GM12878 (cell line): ENCODE measurements at regions not wholly inside any gene's neighbourhood (a gene's known extent, or its start where the extent isn't known, plus 50 kb on each side); places are given as distances from the start of the nearest gene placed in this dataset.

ENCODE experiments used
- ATAC-seq: fragments of 200-7000 bp; cut with Tn5 transposase; 3 replicates; pipeline ENCODE4 v1.9.1; 2020; ENCODE audit warnings: mild to moderate bottlenecking, moderate library complexity
- BruUV-seq: library from RNA; stranded (reverse); fragments of 400-500 nt; replicated peaks from 2 replicates; lab custom pipeline; 2021; lab: Mats Ljungman, UMichigan
- CTCF ChIA-PET: fragments of 300-600 bp; sonication (Branson Sonifier 250); formaldehyde crosslinking; extraction: SDS; loops from one replicate; lab custom pipeline; 2021; ENCODE audit warnings: inconsistent platforms; lab: Yijun Ruan, JAX
- POLR2A ChIA-PET: fragments of 350-600 bp; formaldehyde crosslinking; extraction: SDS; loops from one replicate; lab custom pipeline; 2021; ENCODE audit warnings: inconsistent platforms; lab: Charles Lee
- RAD21 ChIA-PET: fragments of 300-600 bp; sonication (Branson Sonifier 250); formaldehyde crosslinking; loops from one replicate; lab custom pipeline; 2023; ENCODE audit warnings: antibody characterized with exemption; ENCODE audit not compliant: unreplicated experiment; lab: Charles Lee
- SMC1A ChIA-PET: fragments of 300-600 bp; sonication (Branson Sonifier 250); formaldehyde crosslinking; loops from one replicate; lab custom pipeline; 2023; ENCODE audit not compliant: unreplicated experiment, uncharacterized antibody; lab: Charles Lee
- DNase-seq: peaks from one replicate; pipeline ENCODE4 v3.0.0-alpha.2; 2011; ENCODE audit warnings: low read depth, low spot score
- FAIRE-seq: peaks from 3 replicates; lab custom pipeline; 2011; peaks lifted over from hg19 to GRCh38; lab: Jason Lieb, UNC
- H2AFZ ChIP-seq: 2 replicates; pipeline ENCODE4 v1.6.0; 2011; ENCODE audit warnings: low read depth, low read length, control low read depth; ENCODE audit not compliant: control insufficient read depth
- H3K27ac ChIP-seq: 2 replicates; pipeline ENCODE4 v1.5.1; 2011; ENCODE audit warnings: control low read depth; ENCODE audit not compliant: control insufficient read depth, insufficient read depth
- H3K27me3 ChIP-seq, 2 experiments: replicated peaks in 1 of 2; 2 replicates each; pipeline versions ENCODE4 v1.6.0 to v1.6.1; 2011; ENCODE audit warnings: low read length in 1 of 2; ENCODE audit not compliant: control insufficient read depth in 2 of 2, insufficient read depth in 2 of 2
- H3K36me3 ChIP-seq, 2 experiments: 2 replicates each; pipeline ENCODE4 v1.5.1; 2011; ENCODE audit warnings: low read length in 1 of 2; ENCODE audit not compliant: control insufficient read depth in 2 of 2, insufficient read depth in 2 of 2
- H3K4me1 ChIP-seq: 2 replicates; pipeline ENCODE4 v1.6.1; 2011; ENCODE audit warnings: mild to moderate bottlenecking, low read length, moderate library complexity, mixed read lengths; ENCODE audit not compliant: control insufficient read depth, insufficient read depth
- H3K4me2 ChIP-seq: 2 replicates; pipeline ENCODE4 v1.6.0; 2011; ENCODE audit warnings: control low read depth; ENCODE audit not compliant: control insufficient read depth, insufficient read depth
- H3K4me3 ChIP-seq: fragments of 200-600 bp; sonication (generic); 2 replicates; pipeline ENCODE4 v1.5.1; 2016
- H3K79me2 ChIP-seq: 2 replicates; pipeline ENCODE4 v1.6.0; 2011; ENCODE audit warnings: low read length; ENCODE audit not compliant: control insufficient read depth, insufficient read depth
- H3K9ac ChIP-seq: 2 replicates; pipeline ENCODE4 v1.8.0; 2011; ENCODE audit warnings: low read length, control low read depth, mixed read lengths; ENCODE audit not compliant: control insufficient read depth, insufficient read depth
- H3K9me3 ChIP-seq: replicated peaks from 3 replicates; pipeline ENCODE4 v1.5.1; 2011; ENCODE audit warnings: mild to moderate bottlenecking, low read length; ENCODE audit not compliant: control insufficient read depth, insufficient read depth
- H4K20me1 ChIP-seq: 2 replicates; pipeline ENCODE4 v1.6.0; 2011; ENCODE audit not compliant: control insufficient read depth, insufficient read depth
- CEBPZ ChIP-seq: fragments of 150-350 bp; IDR thresholded peaks from 2 replicates; pipeline ENCODE4 v1.6.1; 2016; ENCODE audit warnings: low read depth, low read length
- MTA3 ChIP-seq: IDR thresholded peaks from 2 replicates; pipeline ENCODE4 v1.6.1; 2012; ENCODE audit warnings: low read length, inconsistent platforms, borderline replicate concordance
- WGBS: methylation state at CpG from one replicate; pipeline ENCODE4 v1.1.6; 2016; ENCODE audit warnings: low lambda C conversion rate; ENCODE audit not compliant: insufficient replicate concordance, insufficient coverage; ENCODE audit errors: missing lambda C conversion rate; 5-methylcytosine and 5-hydroxymethylcytosine counted together
- in situ Hi-C: fragments of 300-500 bp; cut with MboI; formaldehyde crosslinking; loops from 9 replicates; pipeline ENCODE4 v1.14.3; 2018; ENCODE audit warnings: mixed read lengths
- intact Hi-C: fragments of 100-400 bp; cut with micrococcal nuclease; formaldehyde crosslinking; loops from one replicate; pipeline ENCODE4 v1.14.2; 2022; ENCODE audit not compliant: unreplicated experiment
- TF ChIP-seq, protein P1 (sequence below): fragments of 450-650 bp; IDR thresholded peaks from 2 replicates; pipeline ENCODE4 v1.6.1; 2018; ENCODE audit warnings: borderline replicate concordance, mild to moderate bottlenecking; ENCODE audit not compliant: partially characterized antibody

- TF ChIP-seq, protein P1, sequence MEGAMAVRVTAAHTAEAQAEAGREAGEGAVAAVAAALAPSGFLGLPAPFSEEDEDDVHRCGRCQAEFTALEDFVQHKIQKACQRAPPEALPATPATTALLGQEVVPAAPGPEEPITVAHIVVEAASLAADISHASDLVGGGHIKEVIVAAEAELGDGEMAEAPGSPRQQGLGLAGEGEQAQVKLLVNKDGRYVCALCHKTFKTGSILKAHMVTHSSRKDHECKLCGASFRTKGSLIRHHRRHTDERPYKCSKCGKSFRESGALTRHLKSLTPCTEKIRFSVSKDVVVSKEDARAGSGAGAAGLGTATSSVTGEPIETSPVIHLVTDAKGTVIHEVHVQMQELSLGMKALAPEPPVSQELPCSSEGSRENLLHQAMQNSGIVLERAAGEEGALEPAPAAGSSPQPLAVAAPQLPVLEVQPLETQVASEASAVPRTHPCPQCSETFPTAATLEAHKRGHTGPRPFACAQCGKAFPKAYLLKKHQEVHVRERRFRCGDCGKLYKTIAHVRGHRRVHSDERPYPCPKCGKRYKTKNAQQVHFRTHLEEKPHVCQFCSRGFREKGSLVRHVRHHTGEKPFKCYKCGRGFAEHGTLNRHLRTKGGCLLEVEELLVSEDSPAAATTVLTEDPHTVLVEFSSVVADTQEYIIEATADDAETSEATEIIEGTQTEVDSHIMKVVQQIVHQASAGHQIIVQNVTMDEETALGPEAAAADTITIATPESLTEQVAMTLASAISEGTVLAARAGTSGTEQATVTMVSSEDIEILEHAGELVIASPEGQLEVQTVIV = no peak
- TF ChIP-seq MTA3 = no peak
- no peak for TF ChIP-seq CEBPZ
- Histone ChIP-seq H3K27me3 (no peaks in the 10 kb centered on the region), H3K36me3 (no peaks in the 10 kb centered on the region), H3K4me2 (no peak overlapping the region), H3K79me2 (no peaks in the 10 kb centered on the region), H3K27ac (no peak overlapping the region), H3K9ac (no peak overlapping the region), H3K4me3 (no peak overlapping the region), H3K4me1 (no peaks in the 10 kb centered on the region), H3K9me3 (no peaks in the 10 kb centered on the region), H2AFZ (no peak overlapping the region), H4K20me1 (no peaks in the 10 kb centered on the region)
- RAD21 ChIA-PET = no interaction called here
- WGBS = 19% methylated on average over 3 of the region's 3 CpGs
- SMC1A ChIA-PET = no interaction called here
- ATAC-seq (no peak), DNase-seq (no peak), FAIRE-seq (no peak)
- CTCF ChIA-PET = no interaction called here
- POLR2A ChIA-PET = no interaction called here
- BruUV-seq = no TSS peak
- intact Hi-C loops = no loop called here
- in situ Hi-C loops = no loop called here
These were observed 188.7 kb upstream of the SOX21 start for GRCh38 chr13:94901070-94901469.
